HL-60/S4 (cell line): ENCODE measurements at regions not wholly inside any gene's neighbourhood (a gene's known extent, or its start where the extent isn't known, plus 50 kb on each side); places are given as distances from the start of the nearest gene placed in this dataset.
"Not testable (repeated sequence)": the region's sequence is repeated elsewhere in the genome, so short reads cannot be mapped to it uniquely, and the experiment has no call there.

Experiments used
- in situ Hi-C: fragments of 300-500 bp; cut with MboI; formaldehyde crosslinking; loops from 2 replicates; pipeline ENCODE4 v1.14.3; 2022; ENCODE audit warnings: low sequenced_read_pairs

- in situ Hi-C loops = no loop called here
Observed at GRCh38 chr17:71485426-71485825, 635.4 kb upstream of the SOX9 start.

GRCh38 chr17:71486261-71486660 is 634.6 kb upstream of the SOX9 start:
- in situ Hi-C loops = no loop called here

GRCh38 chr17:71488851-71489250 is 632.0 kb upstream of the SOX9 start:
- in situ Hi-C loops = no loop called here

- in situ Hi-C loops = no loop called here
Observed at GRCh38 chr17:71494062-71494855, 626.6 kb upstream of the SOX9 start.

- in situ Hi-C loops = no loop called here
Observed at GRCh38 chr17:71495420-71495819, 625.4 kb upstream of the SOX9 start.

- in situ Hi-C loops = no loop called here
Observed at GRCh38 chr17:71496552-71496951, 624.3 kb upstream of the SOX9 start.

- in situ Hi-C loops = no loop called here
Observed at GRCh38 chr17:71500761-71501555, 619.9 kb upstream of the SOX9 start.

GRCh38 chr17:71501711-71502110 is 619.1 kb upstream of the SOX9 start:
- in situ Hi-C loops = no loop called here

GRCh38 chr17:71502443-71502842 is 618.4 kb upstream of the SOX9 start:
- in situ Hi-C loops = no loop called here

- in situ Hi-C loops = no loop called here
Observed at GRCh38 chr17:71503710-71504465, 616.9 kb upstream of the SOX9 start.

GRCh38 chr17:71505200-71505599 is 615.6 kb upstream of the SOX9 start:
- in situ Hi-C loops = no loop called here

GRCh38 chr17:71505981-71506380 is 614.8 kb upstream of the SOX9 start:
- in situ Hi-C loops = no loop called here

- in situ Hi-C loops = no loop called here
Observed at GRCh38 chr17:71511266-71511995, 609.4 kb upstream of the SOX9 start.

GRCh38 chr17:71513725-71514124 is 607.1 kb upstream of the SOX9 start:
- in situ Hi-C loops = not testable (repeated sequence)

- in situ Hi-C loops = no loop called here
Observed at GRCh38 chr17:71516149-71516548, 604.7 kb upstream of the SOX9 start.

GRCh38 chr17:71519285-71519684 is 601.5 kb upstream of the SOX9 start:
- in situ Hi-C loops = no loop called here

- in situ Hi-C loops = no loop called here
Observed at GRCh38 chr17:71521724-71522123, 599.1 kb upstream of the SOX9 start.

GRCh38 chr17:71522383-71522782 is 598.4 kb upstream of the SOX9 start:
- in situ Hi-C loops = no loop called here

- in situ Hi-C loops = no loop called here
Observed at GRCh38 chr17:71527311-71527710, 593.5 kb upstream of the SOX9 start.

- in situ Hi-C loops = no loop called here
Observed at GRCh38 chr17:71528210-71528609, 592.6 kb upstream of the SOX9 start.

- in situ Hi-C loops = no loop called here
Observed at GRCh38 chr17:71530248-71530647, 590.6 kb upstream of the SOX9 start.
